Natural killer cell (primary cell): ENCODE measurements at regions not wholly inside any gene's neighbourhood (a gene's known extent, or its start where the extent isn't known, plus 50 kb on each side); places are given as distances from the start of the nearest gene placed in this dataset.

ENCODE experiments used
- ATAC-seq, 3 donors: fragments of 150-1000 bp in 2 of 3; fragments of 200-7000 bp in 1 of 3; cut with Tn5 transposase; 1 replicate in 1 of 3; 2 replicates in 2 of 3; pipeline ENCODE4 v1.10.0; 2021; ENCODE audit warnings: mild to moderate bottlenecking in 2 of 3, moderate library complexity in 2 of 3
- DNase-seq, 2 donors: peaks; one replicate each; pipeline versions ENCODE4 v3.0.0 to v3.0.0-alpha.2; 2013 to 2021; ENCODE audit warnings: mixed read lengths in 1 of 2
- H3K27ac ChIP-seq: one replicate; pipeline ENCODE4 v1.5.1; 2013; ENCODE audit warnings: mild to moderate bottlenecking, low read length
- H3K27me3 ChIP-seq: one replicate; pipeline ENCODE4 v1.6.1; 2013; ENCODE audit warnings: low read length; ENCODE audit not compliant: control insufficient read depth, insufficient read depth
- H3K36me3 ChIP-seq: one replicate; pipeline ENCODE4 v1.6.1; 2013; ENCODE audit warnings: low read length; ENCODE audit not compliant: control insufficient read depth, insufficient read depth
- H3K4me1 ChIP-seq: one replicate; pipeline ENCODE4 v1.6.1; 2013; ENCODE audit warnings: low read length; ENCODE audit not compliant: control insufficient read depth, insufficient read depth
- H3K4me3 ChIP-seq: one replicate; pipeline ENCODE4 v1.5.1; 2013; ENCODE audit warnings: low read length
- H3K9me3 ChIP-seq: one replicate; pipeline ENCODE4 v1.6.1; 2013; ENCODE audit warnings: low read length; ENCODE audit not compliant: control insufficient read depth, insufficient read depth
- H3K27ac Mint-ChIP-seq, 2 donors: one replicate each; pipeline ENCODE4 v1.8.0; 2022; ENCODE audit warnings: mild to moderate bottlenecking in 2 of 2, mixed read lengths in 2 of 2, moderate library complexity in 1 of 2
- H3K27me3 Mint-ChIP-seq, 2 donors: one replicate each; pipeline ENCODE4 v1.8.0; 2022; ENCODE audit warnings: low read depth in 2 of 2, mixed read lengths in 2 of 2
- H3K36me3 Mint-ChIP-seq: one replicate; pipeline ENCODE4 v1.8.0; 2022; ENCODE audit warnings: mixed read lengths
- H3K4me1 Mint-ChIP-seq, 2 donors: one replicate each; pipeline ENCODE4 v1.8.0; 2022; ENCODE audit warnings: mixed read lengths in 2 of 2
- H3K4me3 Mint-ChIP-seq: one replicate; pipeline ENCODE4 v1.8.0; 2022; ENCODE audit warnings: mild to moderate bottlenecking, moderate library complexity, mixed read lengths
- H3K9me3 Mint-ChIP-seq, 2 donors: one replicate each; pipeline ENCODE4 v1.8.0; 2022; ENCODE audit warnings: mixed read lengths in 2 of 2
- WGBS: methylation state at CpG from one replicate; pipeline ENCODE4 v1.1.7; 2013; ENCODE audit warnings: missing lambda C conversion rate; ENCODE audit not compliant: insufficient coverage; 5-methylcytosine and 5-hydroxymethylcytosine counted together
- intact Hi-C: fragments of 100-400 bp; cut with micrococcal nuclease; formaldehyde crosslinking; loops from one replicate; pipeline ENCODE4 v1.14.2; 2022
- TF ChIP-seq, protein P1 (sequence below): fragments of 200-600 bp; IDR thresholded peaks from one replicate; pipeline ENCODE4 v1.8.0; 2022; ENCODE audit warnings: antibody characterized with exemption

DNA sequence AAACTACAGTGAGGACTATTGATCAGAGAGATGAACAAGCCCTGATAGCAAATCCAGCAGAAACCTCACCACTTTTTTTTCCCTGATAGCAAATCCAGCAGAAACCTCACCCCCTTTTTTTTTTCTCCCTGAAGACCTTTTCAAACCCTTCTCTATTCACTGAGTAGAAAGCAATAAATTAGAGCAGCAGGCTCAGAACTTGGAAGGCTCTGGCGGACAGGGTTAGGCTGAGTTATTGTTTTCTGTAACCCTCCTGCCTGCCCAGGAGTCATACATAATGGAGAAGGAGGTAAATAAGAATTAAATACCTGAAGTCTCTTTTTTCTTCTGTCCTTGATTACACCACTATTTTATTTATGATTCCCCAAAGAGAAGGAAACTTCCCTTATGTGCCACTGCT lies 136.3 kb upstream of the SNX2 start:
- no peak overlapping the region for H3K27ac ChIP-seq
- Mint-ChIP-seq H3K4me3 (no peak overlapping the region), H3K27ac (no peak overlapping the region), H3K9me3 (peaks cover 0 to 6% of the 10 kb centered on the region in 2 donors), H3K27me3 (no peaks in the 10 kb centered on the region), H3K4me1 (no peaks in the 10 kb centered on the region), H3K36me3 (no peaks in the 10 kb centered on the region)
- no peak for DNase-seq
- H3K27me3 ChIP-seq, result no peaks in the 10 kb centered on the region
- H3K9me3 ChIP-seq, result no peaks in the 10 kb centered on the region
- no peak for ATAC-seq
- no peaks in the 10 kb centered on the region for H3K4me1 ChIP-seq
- H3K4me3 ChIP-seq, result no peak overlapping the region
- TF ChIP-seq, protein P1, sequence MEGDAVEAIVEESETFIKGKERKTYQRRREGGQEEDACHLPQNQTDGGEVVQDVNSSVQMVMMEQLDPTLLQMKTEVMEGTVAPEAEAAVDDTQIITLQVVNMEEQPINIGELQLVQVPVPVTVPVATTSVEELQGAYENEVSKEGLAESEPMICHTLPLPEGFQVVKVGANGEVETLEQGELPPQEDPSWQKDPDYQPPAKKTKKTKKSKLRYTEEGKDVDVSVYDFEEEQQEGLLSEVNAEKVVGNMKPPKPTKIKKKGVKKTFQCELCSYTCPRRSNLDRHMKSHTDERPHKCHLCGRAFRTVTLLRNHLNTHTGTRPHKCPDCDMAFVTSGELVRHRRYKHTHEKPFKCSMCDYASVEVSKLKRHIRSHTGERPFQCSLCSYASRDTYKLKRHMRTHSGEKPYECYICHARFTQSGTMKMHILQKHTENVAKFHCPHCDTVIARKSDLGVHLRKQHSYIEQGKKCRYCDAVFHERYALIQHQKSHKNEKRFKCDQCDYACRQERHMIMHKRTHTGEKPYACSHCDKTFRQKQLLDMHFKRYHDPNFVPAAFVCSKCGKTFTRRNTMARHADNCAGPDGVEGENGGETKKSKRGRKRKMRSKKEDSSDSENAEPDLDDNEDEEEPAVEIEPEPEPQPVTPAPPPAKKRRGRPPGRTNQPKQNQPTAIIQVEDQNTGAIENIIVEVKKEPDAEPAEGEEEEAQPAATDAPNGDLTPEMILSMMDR, result no peak
- no peaks in the 10 kb centered on the region for H3K36me3 ChIP-seq
- 100% methylated on average over 1 of the region's 1 CpG for WGBS
- intact Hi-C loops, result no loop called here

DNA sequence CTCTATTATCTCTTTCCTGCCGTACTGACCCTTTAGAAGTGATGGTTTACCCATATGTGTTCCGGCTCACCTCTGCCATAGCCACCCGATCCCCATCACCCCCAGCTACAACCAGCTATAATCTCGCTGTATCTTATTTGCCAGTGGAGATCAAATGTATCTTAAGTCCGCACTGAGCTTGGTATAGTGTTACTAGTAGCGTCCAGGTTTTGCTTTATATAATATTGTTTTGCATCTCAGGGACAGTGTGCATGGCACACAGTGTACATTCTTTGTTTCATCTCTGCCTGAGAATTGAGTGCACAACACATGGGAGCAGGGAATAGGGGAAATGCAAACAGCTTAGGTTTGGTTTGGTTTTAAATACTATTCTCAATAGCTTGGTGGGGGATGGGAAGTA lies 135.8 kb upstream of the SNX2 start:
- no peak overlapping the region for H3K4me3 Mint-ChIP-seq
- no peaks in the 10 kb centered on the region for H3K36me3 ChIP-seq
- H3K4me1 Mint-ChIP-seq, result no peaks in the 10 kb centered on the region
- no peak overlapping the region for H3K27ac ChIP-seq
- no peaks in the 10 kb centered on the region for H3K27me3 Mint-ChIP-seq
- no peak overlapping the region for H3K4me3 ChIP-seq
- no peaks in the 10 kb centered on the region for H3K27me3 ChIP-seq
- no peak for DNase-seq
- H3K4me1 ChIP-seq, result no peaks in the 10 kb centered on the region
- H3K36me3 Mint-ChIP-seq, result no peaks in the 10 kb centered on the region
- no peak overlapping the region for H3K27ac Mint-ChIP-seq
- intact Hi-C loops, result no loop called here
- TF ChIP-seq, protein P1, result no peak
- H3K9me3 Mint-ChIP-seq, result peaks cover 0 to 4% of the 10 kb centered on the region in 2 donors
- ATAC-seq, result no peak
- H3K9me3 ChIP-seq, result no peaks in the 10 kb centered on the region
- WGBS, result 90% methylated on average over 6 of the region's 6 CpGs

- Mint-ChIP-seq H3K27ac (no peak overlapping the region), H3K27me3 (no peaks in the 10 kb centered on the region), H3K4me3 (no peak overlapping the region), H3K36me3 (no peaks in the 10 kb centered on the region), H3K4me1 (no peaks in the 10 kb centered on the region), H3K9me3 (peaks cover 0 to 3% of the 10 kb centered on the region in 2 donors)
- WGBS, result 92% methylated on average over 2 of the region's 2 CpGs
- no peak overlapping the region for H3K27ac ChIP-seq
- ATAC-seq, result no peak
- H3K4me3 ChIP-seq, result no peak overlapping the region
- intact Hi-C loops, result no loop called here
- DNase-seq, result no peak
- no peaks in the 10 kb centered on the region for H3K4me1 ChIP-seq
- H3K36me3 ChIP-seq, result no peaks in the 10 kb centered on the region
- no peaks in the 10 kb centered on the region for H3K9me3 ChIP-seq
- H3K27me3 ChIP-seq, result no peaks in the 10 kb centered on the region
- TF ChIP-seq, protein P1, result no peak
Measured at GRCh38 chr5:122639864-122640263, 135.0 kb upstream of the SNX2 start.

DNA sequence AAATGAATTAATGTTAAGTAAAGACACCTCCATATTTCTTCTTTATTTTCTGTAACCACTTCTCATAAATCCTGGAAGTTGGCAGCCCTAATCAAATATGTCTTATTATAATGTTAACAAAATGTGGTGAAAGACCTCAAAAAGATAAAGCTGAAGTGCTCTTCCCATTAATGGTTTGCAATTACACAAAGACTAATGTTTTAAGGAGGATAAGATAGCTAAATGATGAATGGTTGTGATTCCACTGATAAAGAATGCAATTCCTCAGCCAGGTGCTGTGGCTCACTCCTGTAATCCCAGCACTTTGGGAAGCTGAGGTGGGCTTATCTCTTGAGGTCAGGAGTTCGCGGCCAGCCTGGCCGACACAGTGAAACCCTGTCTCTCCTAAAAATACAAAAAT lies 125.8 kb upstream of the SNX2 start:
- no peak overlapping the region for H3K4me3 Mint-ChIP-seq

More for the DNA sequence above, 125.8 kb upstream of the SNX2 start:
- Mint-ChIP-seq H3K27ac (no peak overlapping the region), H3K27me3 (no peaks in the 10 kb centered on the region), H3K9me3 (peaks cover 0 to 3% of the 10 kb centered on the region in 2 donors), H3K36me3 (no peaks in the 10 kb centered on the region), H3K4me1 (no peaks in the 10 kb centered on the region)
- H3K4me3 ChIP-seq, result no peak overlapping the region
- 97% methylated on average over 3 of the region's 3 CpGs for WGBS
- DNase-seq, result no peak
- ATAC-seq, result no peak
- intact Hi-C loops, result no loop called here
- no peaks in the 10 kb centered on the region for H3K36me3 ChIP-seq
- no peaks in the 10 kb centered on the region for H3K9me3 ChIP-seq
- H3K27ac ChIP-seq, result no peak overlapping the region
- H3K27me3 ChIP-seq, result no peaks in the 10 kb centered on the region
- TF ChIP-seq, protein P1, result no peak
- no peaks in the 10 kb centered on the region for H3K4me1 ChIP-seq
